IPS-15b (cell line): ENCODE measurements at regions not wholly inside any gene's neighbourhood (a gene's known extent, or its start where the extent isn't known, plus 50 kb on each side); places are given as distances from the start of the nearest gene placed in this dataset.

Experiments used
- H3K27me3 ChIP-seq: one replicate; pipeline ENCODE4 v1.6.1; 2013; ENCODE audit warnings: low read length; ENCODE audit not compliant: control insufficient read depth, insufficient read depth
- H3K36me3 ChIP-seq: one replicate; pipeline ENCODE4 v1.6.1; 2013; ENCODE audit warnings: low read length; ENCODE audit not compliant: control insufficient read depth, insufficient read depth
- H3K4me1 ChIP-seq: one replicate; pipeline ENCODE4 v1.6.1; 2013; ENCODE audit warnings: mild to moderate bottlenecking, low read length; ENCODE audit not compliant: control insufficient read depth, insufficient read depth
- H3K4me3 ChIP-seq: one replicate; pipeline ENCODE4 v1.5.1; 2013; ENCODE audit warnings: low read depth, low read length
- H3K9ac ChIP-seq: one replicate; pipeline ENCODE4 v1.6.1; 2013; ENCODE audit warnings: low read depth, mild to moderate bottlenecking, low read length
- H3K9me3 ChIP-seq: one replicate; pipeline ENCODE4 v1.6.1; 2013; ENCODE audit warnings: mild to moderate bottlenecking, low read length; ENCODE audit not compliant: control insufficient read depth, insufficient read depth

- Histone ChIP-seq H3K36me3 (no peaks in the 10 kb centered on the region), H3K9me3 (no peaks in the 10 kb centered on the region)
These were observed 242.2 kb upstream of the TNC start for GRCh38 chr9:115360122-115360521.

GRCh38 chr9:115362101-115362500 is 244.1 kb upstream of the TNC start:
- no peaks in the 10 kb centered on the region for H3K36me3 ChIP-seq
- H3K27me3 ChIP-seq: no peaks in the 10 kb centered on the region
- H3K9me3 ChIP-seq: no peaks in the 10 kb centered on the region
- no peaks in the 10 kb centered on the region for H3K4me1 ChIP-seq
- no peak overlapping the region for H3K4me3 ChIP-seq
- no peak overlapping the region for H3K9ac ChIP-seq

More at GRCh38 chr9:115360122-115360521, 242.2 kb upstream of the TNC start:
- no peaks in the 10 kb centered on the region for H3K4me1 ChIP-seq
- H3K27me3 ChIP-seq: no peaks in the 10 kb centered on the region
- no peak overlapping the region for H3K9ac ChIP-seq
- no peak overlapping the region for H3K4me3 ChIP-seq

GRCh38 chr9:115362640-115363039 is 244.7 kb upstream of the TNC start:
- Histone ChIP-seq H3K9me3 (no peaks in the 10 kb centered on the region), H3K4me3 (no peak overlapping the region), H3K27me3 (no peaks in the 10 kb centered on the region), H3K9ac (no peak overlapping the region), H3K36me3 (no peaks in the 10 kb centered on the region), H3K4me1 (no peaks in the 10 kb centered on the region)

- no peaks in the 10 kb centered on the region for H3K9me3 ChIP-seq
- no peaks in the 10 kb centered on the region for H3K4me1 ChIP-seq
These were observed 247.0 kb upstream of the TNC start for GRCh38 chr9:115364991-115365390.

GRCh38 chr9:115367321-115367720 is 249.4 kb upstream of the TNC start:
- H3K9ac ChIP-seq: no peak overlapping the region
- H3K27me3 ChIP-seq: no peaks in the 10 kb centered on the region
- no peaks in the 10 kb centered on the region for H3K36me3 ChIP-seq
- no peak overlapping the region for H3K4me3 ChIP-seq
- no peaks in the 10 kb centered on the region for H3K4me1 ChIP-seq
- no peaks in the 10 kb centered on the region for H3K9me3 ChIP-seq

More at GRCh38 chr9:115364991-115365390, 247.0 kb upstream of the TNC start:
- Histone ChIP-seq H3K4me3 (no peak overlapping the region), H3K27me3 (no peaks in the 10 kb centered on the region), H3K36me3 (no peaks in the 10 kb centered on the region), H3K9ac (no peak overlapping the region)

GRCh38 chr9:115367780-115368525 is 250.0 kb upstream of the TNC start:
- Histone ChIP-seq H3K4me3 (no peak overlapping the region), H3K4me1 (no peaks in the 10 kb centered on the region), H3K36me3 (no peaks in the 10 kb centered on the region), H3K9me3 (no peaks in the 10 kb centered on the region), H3K27me3 (no peaks in the 10 kb centered on the region), H3K9ac (no peak overlapping the region)

- H3K36me3 ChIP-seq: no peaks in the 10 kb centered on the region
- H3K9me3 ChIP-seq: no peaks in the 10 kb centered on the region
- no peaks in the 10 kb centered on the region for H3K27me3 ChIP-seq
- H3K4me1 ChIP-seq: no peaks in the 10 kb centered on the region
- H3K9ac ChIP-seq: no peak overlapping the region
- no peak overlapping the region for H3K4me3 ChIP-seq
These were observed 251.5 kb upstream of the TNC start for GRCh38 chr9:115369322-115369957.

- H3K9me3 ChIP-seq: no peaks in the 10 kb centered on the region
- no peaks in the 10 kb centered on the region for H3K36me3 ChIP-seq
- no peak overlapping the region for H3K4me3 ChIP-seq
- H3K9ac ChIP-seq: no peak overlapping the region
- no peaks in the 10 kb centered on the region for H3K27me3 ChIP-seq
- no peaks in the 10 kb centered on the region for H3K4me1 ChIP-seq
These were observed 255.2 kb upstream of the TNC start for GRCh38 chr9:115373000-115373709.

GRCh38 chr9:115373710-115374045 is 255.7 kb upstream of the TNC start:
- H3K4me3 ChIP-seq: no peak overlapping the region
- no peaks in the 10 kb centered on the region for H3K27me3 ChIP-seq
- no peak overlapping the region for H3K9ac ChIP-seq
- H3K36me3 ChIP-seq: no peaks in the 10 kb centered on the region
- H3K9me3 ChIP-seq: no peaks in the 10 kb centered on the region
- H3K4me1 ChIP-seq: no peaks in the 10 kb centered on the region

GRCh38 chr9:115374724-115375268 is 256.8 kb upstream of the TNC start:
- no peak overlapping the region for H3K9ac ChIP-seq
- H3K36me3 ChIP-seq: no peaks in the 10 kb centered on the region
- H3K4me3 ChIP-seq: no peak overlapping the region
- H3K27me3 ChIP-seq: no peaks in the 10 kb centered on the region
- H3K4me1 ChIP-seq: no peaks in the 10 kb centered on the region
- no peaks in the 10 kb centered on the region for H3K9me3 ChIP-seq

GRCh38 chr9:115378241-115378640 is 260.3 kb upstream of the TNC start:
- H3K9me3 ChIP-seq: peaks cover 10% of the 10 kb centered on the region
- no peak overlapping the region for H3K4me3 ChIP-seq
- no peaks in the 10 kb centered on the region for H3K4me1 ChIP-seq
- H3K36me3 ChIP-seq: no peaks in the 10 kb centered on the region
- no peaks in the 10 kb centered on the region for H3K27me3 ChIP-seq
- no peak overlapping the region for H3K9ac ChIP-seq
